IMR-90 (cell line): ENCODE measurements at regions not wholly inside any gene's neighbourhood (a gene's known extent, or its start where the extent isn't known, plus 50 kb on each side); places are given as distances from the start of the nearest gene placed in this dataset.

ENCODE experiments used
- ATAC-seq: fragments of 200-7000 bp; cut with Tn5 transposase; 2 replicates; pipeline ENCODE4 v1.9.1; 2020; ENCODE audit warnings: low read depth, mild to moderate bottlenecking, moderate library complexity
- BruUV-seq: library from RNA; stranded (reverse); fragments of 400-500 nt; replicated peaks from 2 replicates; lab custom pipeline; 2021; lab: Mats Ljungman, UMichigan
- CTCF ChIA-PET: fragments of 300-600 bp; formaldehyde crosslinking; extraction: SDS; loops from one replicate; lab custom pipeline; 2021; ENCODE audit warnings: antibody characterized with exemption; lab: Yijun Ruan, JAX
- POLR2A ChIA-PET: fragments of 300-600 bp; sonication (Branson Sonifier 250); formaldehyde crosslinking; loops from one replicate; lab custom pipeline; 2022; ENCODE audit warnings: antibody characterized with exemption; ENCODE audit not compliant: unreplicated experiment; lab: Charles Lee
- DNase-seq: peaks from one replicate; pipeline ENCODE4 v3.0.0; 2013
- H2AFZ ChIP-seq: replicated peaks from 2 replicates; pipeline ENCODE3; 2013; ENCODE audit warnings: low read length, mild to moderate bottlenecking; ENCODE audit not compliant: poor library complexity
- H2AK5ac ChIP-seq: 2 replicates; pipeline ENCODE4 v1.6.1; 2013; ENCODE audit warnings: low read depth, low read length, inconsistent platforms
- H2AK9ac ChIP-seq: replicated peaks from 2 replicates; pipeline ENCODE3; 2013; ENCODE audit warnings: mild to moderate bottlenecking, low read depth, low read length, moderate library complexity; ENCODE audit not compliant: poor library complexity
- H2BK120ac ChIP-seq: 2 replicates; pipeline ENCODE4 v1.6.1; 2013; ENCODE audit warnings: low read depth, low read length, inconsistent platforms
- H2BK15ac ChIP-seq: 3 replicates; pipeline ENCODE4 v1.6.1; 2013; ENCODE audit warnings: low read depth, low read length, inconsistent platforms
- H2BK20ac ChIP-seq: 2 replicates; pipeline ENCODE4 v1.6.1; 2013; ENCODE audit warnings: low read depth, mild to moderate bottlenecking, inconsistent platforms, low read length, moderate library complexity
- H2BK5ac ChIP-seq: 2 replicates; pipeline ENCODE4 v1.6.1; 2013; ENCODE audit warnings: mild to moderate bottlenecking, low read depth, low read length, inconsistent platforms; ENCODE audit not compliant: poor library complexity, severe bottlenecking
- H3K14ac ChIP-seq: replicated peaks from 2 replicates; pipeline ENCODE4 v1.6.1; 2013; ENCODE audit warnings: low read depth, low read length, inconsistent platforms
- H3K18ac ChIP-seq: 2 replicates; pipeline ENCODE4 v1.6.1; 2013; ENCODE audit warnings: low read depth, low read length, control low read depth
- H3K23ac ChIP-seq: 2 replicates; pipeline ENCODE4 v1.6.1; 2013; ENCODE audit warnings: low read depth, low read length, inconsistent platforms
- H3K27ac ChIP-seq: 2 replicates; pipeline ENCODE4 v1.5.1; 2013; ENCODE audit warnings: mild to moderate bottlenecking, control low read depth, low read length; ENCODE audit not compliant: insufficient read depth
- H3K27me3 ChIP-seq: 2 replicates; pipeline ENCODE4 v1.6.1; 2013; ENCODE audit warnings: low read length; ENCODE audit not compliant: control insufficient read depth, insufficient read depth
- H3K36me3 ChIP-seq: 2 replicates; pipeline ENCODE4 v1.6.1; 2013; ENCODE audit warnings: low read length, mixed read lengths; ENCODE audit not compliant: control insufficient read depth, insufficient read depth
- H3K4ac ChIP-seq: 2 replicates; pipeline ENCODE4 v1.6.1; 2013; ENCODE audit warnings: low read depth, low read length, inconsistent platforms
- H3K4me1 ChIP-seq: 2 replicates; pipeline ENCODE4 v1.6.1; 2013; ENCODE audit warnings: low read length, mixed read lengths; ENCODE audit not compliant: control insufficient read depth, insufficient read depth
- H3K4me2 ChIP-seq: 2 replicates; pipeline ENCODE4 v1.6.1; 2013; ENCODE audit warnings: low read depth, mild to moderate bottlenecking, control low read depth, low read length, moderate library complexity
- H3K4me3 ChIP-seq: 2 replicates; pipeline ENCODE4 v1.5.1; 2013; ENCODE audit warnings: low read depth, mild to moderate bottlenecking, control low read depth, low read length, moderate library complexity; ENCODE audit not compliant: insufficient read depth
- H3K56ac ChIP-seq: 2 replicates; pipeline ENCODE4 v1.6.1; 2013; ENCODE audit warnings: low read length, inconsistent platforms; ENCODE audit not compliant: insufficient read depth; ENCODE audit errors: extremely low read depth
- H3K79me1 ChIP-seq, 2 experiments: 2 replicates each; pipeline ENCODE4 v1.6.1; 2013; ENCODE audit warnings: low read length in 2 of 2, inconsistent platforms in 1 of 2, low read depth in 1 of 2
- H3K9ac ChIP-seq: 2 replicates; pipeline ENCODE4 v1.6.1; 2013; ENCODE audit warnings: low read depth, low read length, control low read depth
- H3K9me1 ChIP-seq: 2 replicates; pipeline ENCODE4 v1.6.1; 2013; ENCODE audit warnings: low read length, inconsistent platforms; ENCODE audit not compliant: insufficient read depth
- H3K9me3 ChIP-seq: 2 replicates; pipeline ENCODE4 v1.6.1; 2013; ENCODE audit warnings: low read length; ENCODE audit not compliant: control insufficient read depth, insufficient read depth
- H4K20me1 ChIP-seq: 2 replicates; pipeline ENCODE4 v1.6.1; 2013; ENCODE audit warnings: low read length, inconsistent platforms; ENCODE audit not compliant: insufficient read depth
- H4K5ac ChIP-seq: 2 replicates; pipeline ENCODE4 v1.6.1; 2013; ENCODE audit warnings: mild to moderate bottlenecking, low read depth, low read length, control low read depth
- H4K8ac ChIP-seq, 2 experiments: 2 replicates each; pipeline ENCODE4 v1.6.1; 2013; ENCODE audit warnings: low read depth in 2 of 2, low read length in 2 of 2, control low read depth in 1 of 2, inconsistent platforms in 1 of 2
- H4K91ac ChIP-seq: 2 replicates; pipeline ENCODE4 v1.6.1; 2013; ENCODE audit warnings: low read depth, low read length, inconsistent platforms; ENCODE audit not compliant: insufficient read depth
- BHLHE40 ChIP-seq: fragments of 150-350 bp; IDR thresholded peaks from 2 replicates; pipeline ENCODE4 v1.6.1; 2016; ENCODE audit warnings: mild to moderate bottlenecking, low read depth, low read length
- CEBPB ChIP-seq: IDR thresholded peaks from 2 replicates; pipeline ENCODE4 v1.6.1; 2012; ENCODE audit warnings: low read depth, low read length, improper control_type of control experiment
- CHD1 ChIP-seq: IDR thresholded peaks from 2 replicates; pipeline ENCODE4 v1.6.1; 2012; ENCODE audit warnings: low read depth, low read length, improper control_type of control experiment
- CTCF ChIP-seq: conservative IDR thresholded peaks from 2 replicates; pipeline ENCODE4 v1.5.1; 2012; ENCODE audit warnings: mild to moderate bottlenecking, low read depth, low read length, improper control_type of control experiment
- ELK1 ChIP-seq: fragments of 150-350 bp; IDR thresholded peaks from 2 replicates; pipeline ENCODE4 v1.6.1; 2016; ENCODE audit warnings: low read depth, mild to moderate bottlenecking, low read length, moderate library complexity, borderline replicate concordance
- MAZ ChIP-seq: IDR thresholded peaks from 2 replicates; pipeline ENCODE4 v1.6.1; 2012; ENCODE audit warnings: low read depth, mild to moderate bottlenecking, low read length, improper control_type of control experiment, moderate library complexity, borderline replicate concordance
- POLR2A ChIP-seq: IDR thresholded peaks from 2 replicates; pipeline ENCODE4 v1.6.1; 2012; ENCODE audit warnings: mild to moderate bottlenecking, low read depth, low read length
- RAD21 ChIP-seq: IDR thresholded peaks from 2 replicates; pipeline ENCODE4 v1.6.1; 2012; ENCODE audit warnings: low read length, improper control_type of control experiment
- RCOR1 ChIP-seq: IDR thresholded peaks from 2 replicates; pipeline ENCODE4 v1.6.1; 2012; ENCODE audit warnings: mild to moderate bottlenecking, low read length, improper control_type of control experiment; ENCODE audit not compliant: insufficient replicate concordance
- SMC3 ChIP-seq: fragments of 150-350 bp; IDR thresholded peaks from 2 replicates; pipeline ENCODE4 v1.6.1; 2016; ENCODE audit warnings: low read depth, mild to moderate bottlenecking, antibody characterized with exemption, low read length, moderate library complexity
- WGBS, 2 experiments: methylation state at CpG; one replicate each; pipeline versions ENCODE4 v1.1.5 to v1.1.7; 2013; ENCODE audit warnings: missing lambda C conversion rate in 2 of 2; ENCODE audit not compliant: insufficient read length in 1 of 2; ENCODE audit errors: extremely low coverage in 2 of 2; 5-methylcytosine and 5-hydroxymethylcytosine counted together
- dilution Hi-C: fragments of 300-500 bp; cut with HindIII; formaldehyde crosslinking; loops from one replicate; pipeline ENCODE4 v1.14.3; 2018; ENCODE audit warnings: low sequenced_read_pairs; ENCODE audit not compliant: unreplicated experiment
- in situ Hi-C: fragments of 300-500 bp; cut with MboI; formaldehyde crosslinking; loops from 3 replicates; pipeline ENCODE4 v1.14.3; 2019; ENCODE audit warnings: low sequenced_read_pairs, inconsistent platforms, mixed read lengths
- intact Hi-C: fragments of 100-400 bp; cut with micrococcal nuclease; formaldehyde crosslinking; loops from 2 replicates; pipeline ENCODE4 v1.10.0; 2022

GRCh38 chr2:226123300-226123699 lies 676.3 kb downstream of the IRS1 start:
- Histone ChIP-seq H3K18ac (peak overlapping the region; percentile 57; the same call in 1 of the 2 replicates), H3K9me3 (no peaks in the 10 kb centered on the region), H2BK20ac (no peak overlapping the region), H4K8ac (peak overlapping the region in 1 of 2 experiments; percentile 61; a peak in 2 of 4 replicates), H3K14ac (0 out of 2 replicates have a peak overlapping the region, but pooled peaks have one; percentile 32), H3K36me3 (no peaks in the 10 kb centered on the region), H3K4me3 (no peak overlapping the region), H4K20me1 (no peaks in the 10 kb centered on the region), H2BK5ac (peak overlapping the region; percentile 27), H3K4ac (no peak overlapping the region), H3K4me2 (no peak overlapping the region), H3K9me1 (no peaks in the 10 kb centered on the region), H4K5ac (peak overlapping the region; percentile 32; the same call in 1 of the 2 replicates), H2AFZ (no peak overlapping the region), H2AK9ac (no peak overlapping the region), H3K23ac (no peak overlapping the region), H3K27ac (no peak overlapping the region), H2AK5ac (no peak overlapping the region), H4K91ac (no peak overlapping the region), H2BK15ac (peak overlapping the region; percentile 37; the same call in 1 of the 3 replicates), H3K56ac (no peak overlapping the region; the same call in 1 of the 2 replicates), H3K9ac (no peak overlapping the region), H2BK120ac (0 out of 2 replicates have a peak overlapping the region, but pooled peaks have one; percentile 21), H3K27me3 (no peaks in the 10 kb centered on the region), H3K79me1 (no peaks in the 10 kb centered on the region), H3K4me1 (peaks cover 4% of the 10 kb centered on the region)
- ChIA-PET POLR2A (no interaction called here), CTCF (no interaction called here)
- no CpG with 5 or more reads among the region's 3 CpGs for WGBS, 2 experiments
- intact Hi-C loops: no loop called here
- dilution Hi-C loops: no loop called here
- in situ Hi-C loops: no loop called here
- DNase-seq (no peak), ATAC-seq (no peak)
- no TSS peak for BruUV-seq
- no peak for TF ChIP-seq CEBPB
- TF ChIP-seq RCOR1: no peak
- TF ChIP-seq ELK1: no peak
- TF ChIP-seq CHD1: no peak
- no peak for TF ChIP-seq POLR2A
- TF ChIP-seq BHLHE40: no peak
- TF ChIP-seq MAZ: no peak
- TF ChIP-seq SMC3: no peak
- no peak for TF ChIP-seq CTCF
- TF ChIP-seq RAD21: no peak
